A549 (cell line): ENCODE measurements at regions not wholly inside any gene's neighbourhood (a gene's known extent, or its start where the extent isn't known, plus 50 kb on each side); places are given as distances from the start of the nearest gene placed in this dataset.

Source experiments
- CBX2 ChIP-seq: fragments of 200-600 bp; sonication (generic); IDR thresholded peaks from 2 replicates; pipeline ENCODE4 v1.6.1; 2016; ENCODE audit warnings: low read depth, mild to moderate bottlenecking, borderline replicate concordance
- EHF ChIP-seq: fragments of 250-450 bp; sonication (Bioruptor Pico); IDR thresholded peaks from 2 replicates; pipeline ENCODE4 v1.5.0; 2020; ENCODE audit warnings: mild to moderate bottlenecking
- ESRRA ChIP-seq: fragments of 150-350 bp; IDR thresholded peaks from 2 replicates; pipeline ENCODE4 v1.6.1; 2014; ENCODE audit warnings: mild to moderate bottlenecking, low read length, borderline replicate concordance
- HOXB13 ChIP-seq: fragments of 250-450 bp; sonication (Bioruptor Pico); IDR thresholded peaks from 2 replicates; pipeline ENCODE4 v1.5.0; 2020; ENCODE audit warnings: low read depth, mild to moderate bottlenecking, moderate library complexity
- MAFK ChIP-seq: fragments of 450-650 bp; IDR thresholded peaks from 2 replicates; pipeline ENCODE4 v1.6.1; 2014; ENCODE audit not compliant: partially characterized antibody
- NFE2L2 ChIP-seq: fragments of 150-350 bp; conservative IDR thresholded peaks from 2 replicates; pipeline ENCODE4 v1.6.1; 2014; ENCODE audit warnings: low read length
- PHF8 ChIP-seq: fragments of 200-600 bp; sonication (generic); IDR thresholded peaks from 2 replicates; pipeline ENCODE4 v1.6.1; 2016; ENCODE audit warnings: low read depth, mild to moderate bottlenecking, antibody characterized with exemption, moderate library complexity, borderline replicate concordance
- POLR2A ChIP-seq: IDR thresholded peaks from 2 replicates; pipeline ENCODE4 v1.6.1; 2012; ENCODE audit warnings: mild to moderate bottlenecking, low read length
- SMC3 ChIP-seq: fragments of >200 bp; sonication (Bioruptor Twin); formaldehyde crosslinking; IDR thresholded peaks from 3 replicates; pipeline ENCODE4 v1.6.1; 2018; ENCODE audit warnings: inconsistent platforms
- SREBF2 ChIP-seq: fragments of 450-650 bp; IDR thresholded peaks from 2 replicates; pipeline ENCODE4 v1.6.1; 2014; ENCODE audit warnings: mild to moderate bottlenecking, moderate library complexity
- TF ChIP-seq, protein P1 (sequence below): fragments of >200 bp; sonication (Bioruptor Twin); formaldehyde crosslinking; IDR thresholded peaks from 3 replicates; pipeline ENCODE4 v1.5.1; 2016
- TF ChIP-seq, protein P2 (sequence below): fragments of 200-600 bp; sonication (generic); IDR thresholded peaks from 2 replicates; pipeline ENCODE4 v1.6.1; 2016; ENCODE audit warnings: antibody characterized with exemption, mild to moderate bottlenecking, moderate library complexity
- TF ChIP-seq, protein P3 (sequence below): fragments of 450-650 bp; IDR thresholded peaks from 2 replicates; pipeline ENCODE4 v1.6.1; 2014; ENCODE audit warnings: antibody characterized with exemption
- TF ChIP-seq, protein P4 (sequence below): fragments of >200 bp; sonication (Bioruptor Twin); formaldehyde crosslinking; IDR thresholded peaks from 3 replicates; pipeline ENCODE4 v1.6.1; 2016

DNA sequence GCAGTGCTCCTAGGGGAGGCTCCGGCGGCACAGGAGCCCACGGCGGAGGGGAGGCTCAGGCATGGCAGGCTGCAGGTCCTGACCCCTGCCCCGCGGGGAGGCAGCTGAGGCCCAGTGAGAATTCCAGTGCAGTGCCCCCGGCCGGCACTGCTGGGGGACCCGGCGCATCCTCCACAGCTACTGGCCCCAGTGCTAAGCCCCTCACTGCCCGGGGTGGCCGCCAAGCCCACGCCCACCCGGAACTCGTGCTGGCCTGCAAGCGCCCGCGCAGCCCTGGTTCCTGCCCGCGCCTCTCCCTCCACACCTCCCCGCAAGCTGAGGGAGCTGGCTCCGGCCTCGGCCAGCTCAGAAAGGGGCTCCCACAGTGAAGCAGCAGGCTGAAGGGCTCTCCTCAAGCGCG lies 62.2 kb downstream of the SPRY2 start:
- TF ChIP-seq, protein P1, sequence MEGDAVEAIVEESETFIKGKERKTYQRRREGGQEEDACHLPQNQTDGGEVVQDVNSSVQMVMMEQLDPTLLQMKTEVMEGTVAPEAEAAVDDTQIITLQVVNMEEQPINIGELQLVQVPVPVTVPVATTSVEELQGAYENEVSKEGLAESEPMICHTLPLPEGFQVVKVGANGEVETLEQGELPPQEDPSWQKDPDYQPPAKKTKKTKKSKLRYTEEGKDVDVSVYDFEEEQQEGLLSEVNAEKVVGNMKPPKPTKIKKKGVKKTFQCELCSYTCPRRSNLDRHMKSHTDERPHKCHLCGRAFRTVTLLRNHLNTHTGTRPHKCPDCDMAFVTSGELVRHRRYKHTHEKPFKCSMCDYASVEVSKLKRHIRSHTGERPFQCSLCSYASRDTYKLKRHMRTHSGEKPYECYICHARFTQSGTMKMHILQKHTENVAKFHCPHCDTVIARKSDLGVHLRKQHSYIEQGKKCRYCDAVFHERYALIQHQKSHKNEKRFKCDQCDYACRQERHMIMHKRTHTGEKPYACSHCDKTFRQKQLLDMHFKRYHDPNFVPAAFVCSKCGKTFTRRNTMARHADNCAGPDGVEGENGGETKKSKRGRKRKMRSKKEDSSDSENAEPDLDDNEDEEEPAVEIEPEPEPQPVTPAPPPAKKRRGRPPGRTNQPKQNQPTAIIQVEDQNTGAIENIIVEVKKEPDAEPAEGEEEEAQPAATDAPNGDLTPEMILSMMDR: no peak
- TF ChIP-seq CBX2 (no peak), SREBF2 (no peak), EHF (CRISPR knock-in tag) (no peak), SMC3 (no peak), PHF8 (no peak), NFE2L2 (no peak), ESRRA (no peak), MAFK (no peak), HOXB13 (no peak), POLR2A (no peak)
- TF ChIP-seq, protein P2, sequence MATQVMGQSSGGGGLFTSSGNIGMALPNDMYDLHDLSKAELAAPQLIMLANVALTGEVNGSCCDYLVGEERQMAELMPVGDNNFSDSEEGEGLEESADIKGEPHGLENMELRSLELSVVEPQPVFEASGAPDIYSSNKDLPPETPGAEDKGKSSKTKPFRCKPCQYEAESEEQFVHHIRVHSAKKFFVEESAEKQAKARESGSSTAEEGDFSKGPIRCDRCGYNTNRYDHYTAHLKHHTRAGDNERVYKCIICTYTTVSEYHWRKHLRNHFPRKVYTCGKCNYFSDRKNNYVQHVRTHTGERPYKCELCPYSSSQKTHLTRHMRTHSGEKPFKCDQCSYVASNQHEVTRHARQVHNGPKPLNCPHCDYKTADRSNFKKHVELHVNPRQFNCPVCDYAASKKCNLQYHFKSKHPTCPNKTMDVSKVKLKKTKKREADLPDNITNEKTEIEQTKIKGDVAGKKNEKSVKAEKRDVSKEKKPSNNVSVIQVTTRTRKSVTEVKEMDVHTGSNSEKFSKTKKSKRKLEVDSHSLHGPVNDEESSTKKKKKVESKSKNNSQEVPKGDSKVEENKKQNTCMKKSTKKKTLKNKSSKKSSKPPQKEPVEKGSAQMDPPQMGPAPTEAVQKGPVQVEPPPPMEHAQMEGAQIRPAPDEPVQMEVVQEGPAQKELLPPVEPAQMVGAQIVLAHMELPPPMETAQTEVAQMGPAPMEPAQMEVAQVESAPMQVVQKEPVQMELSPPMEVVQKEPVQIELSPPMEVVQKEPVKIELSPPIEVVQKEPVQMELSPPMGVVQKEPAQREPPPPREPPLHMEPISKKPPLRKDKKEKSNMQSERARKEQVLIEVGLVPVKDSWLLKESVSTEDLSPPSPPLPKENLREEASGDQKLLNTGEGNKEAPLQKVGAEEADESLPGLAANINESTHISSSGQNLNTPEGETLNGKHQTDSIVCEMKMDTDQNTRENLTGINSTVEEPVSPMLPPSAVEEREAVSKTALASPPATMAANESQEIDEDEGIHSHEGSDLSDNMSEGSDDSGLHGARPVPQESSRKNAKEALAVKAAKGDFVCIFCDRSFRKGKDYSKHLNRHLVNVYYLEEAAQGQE: no peak
- TF ChIP-seq, protein P3, sequence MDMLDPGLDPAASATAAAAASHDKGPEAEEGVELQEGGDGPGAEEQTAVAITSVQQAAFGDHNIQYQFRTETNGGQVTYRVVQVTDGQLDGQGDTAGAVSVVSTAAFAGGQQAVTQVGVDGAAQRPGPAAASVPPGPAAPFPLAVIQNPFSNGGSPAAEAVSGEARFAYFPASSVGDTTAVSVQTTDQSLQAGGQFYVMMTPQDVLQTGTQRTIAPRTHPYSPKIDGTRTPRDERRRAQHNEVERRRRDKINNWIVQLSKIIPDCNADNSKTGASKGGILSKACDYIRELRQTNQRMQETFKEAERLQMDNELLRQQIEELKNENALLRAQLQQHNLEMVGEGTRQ: no peak
- TF ChIP-seq, protein P4, sequence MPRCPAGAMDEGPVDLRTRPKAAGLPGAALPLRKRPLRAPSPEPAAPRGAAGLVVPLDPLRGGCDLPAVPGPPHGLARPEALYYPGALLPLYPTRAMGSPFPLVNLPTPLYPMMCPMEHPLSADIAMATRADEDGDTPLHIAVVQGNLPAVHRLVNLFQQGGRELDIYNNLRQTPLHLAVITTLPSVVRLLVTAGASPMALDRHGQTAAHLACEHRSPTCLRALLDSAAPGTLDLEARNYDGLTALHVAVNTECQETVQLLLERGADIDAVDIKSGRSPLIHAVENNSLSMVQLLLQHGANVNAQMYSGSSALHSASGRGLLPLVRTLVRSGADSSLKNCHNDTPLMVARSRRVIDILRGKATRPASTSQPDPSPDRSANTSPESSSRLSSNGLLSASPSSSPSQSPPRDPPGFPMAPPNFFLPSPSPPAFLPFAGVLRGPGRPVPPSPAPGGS: no peak
